HCT116 (cell line): ENCODE measurements at regions not wholly inside any gene's neighbourhood (a gene's known extent, or its start where the extent isn't known, plus 50 kb on each side); places are given as distances from the start of the nearest gene placed in this dataset.

Experiments used
- ATAC-seq: fragments of 200-7000 bp; cut with Tn5 transposase; 2 replicates; pipeline ENCODE4 v1.9.1; 2020; ENCODE audit warnings: mild to moderate bottlenecking, moderate library complexity
- BruUV-seq: library from RNA; stranded (reverse); fragments of 400-500 nt; replicated peaks from 2 replicates; lab custom pipeline; 2021; lab: Mats Ljungman, UMichigan
- CTCF ChIA-PET: fragments of 300-600 bp; sonication (Branson Sonifier 250); formaldehyde crosslinking; loops from one replicate; lab custom pipeline; 2021; ENCODE audit warnings: antibody characterized with exemption; lab: Charles Lee
- POLR2A ChIA-PET: fragments of 300-600, 350-600 bp; sonication (Branson Sonifier 250); formaldehyde crosslinking; loops from one replicate; lab custom pipeline; 2021; ENCODE audit warnings: antibody characterized with exemption; lab: Charles Lee
- RAD21 ChIA-PET, 2 experiments: fragments of 300-600 bp; sonication (Branson Sonifier 250); formaldehyde crosslinking; loops; one replicate each; lab custom pipeline; 2023; ENCODE audit warnings: low total read pairs in 2 of 2; ENCODE audit not compliant: uncharacterized antibody in 2 of 2, unreplicated experiment in 2 of 2, low non-redundant PET in 1 of 2; lab: Charles Lee
- DNase-seq: peaks from one replicate; pipeline ENCODE4 v3.0.0-alpha.2; 2010; ENCODE audit warnings: low read depth, low spot score
- H2AFZ ChIP-seq: fragments of 200-600 bp; shearing (Covaris generic), sonication (generic); 2 replicates; pipeline ENCODE4 v1.6.1; 2017; ENCODE audit warnings: low read depth, mixed run types, mixed read lengths, antibody characterized with exemption, low read length; ENCODE audit not compliant: poor library complexity, severe bottlenecking
- H3K27ac ChIP-seq: 2 replicates; pipeline ENCODE4 v1.5.1; 2012; ENCODE audit warnings: low read depth, low read length
- H3K27me3 ChIP-seq: fragments of 200-600 bp; sonication (generic); 2 replicates; pipeline ENCODE4 v1.6.1; 2016; ENCODE audit warnings: mixed run types, low read length, mixed read lengths; ENCODE audit not compliant: insufficient read depth
- H3K36me3 ChIP-seq, 2 experiments: fragments of 200-500 bp in 1 of 2; fragments of 200-600 bp in 1 of 2; sonication (Bioruptor generic) in 1 of 2; sonication (generic) in 1 of 2; 2 replicates each; pipeline versions ENCODE4 v1.5.1 to v1.6.1; 2014 to 2016; ENCODE audit warnings: low read length in 2 of 2, inconsistent platforms in 1 of 2, mixed read lengths in 1 of 2, mixed run types in 1 of 2; ENCODE audit not compliant: insufficient read depth in 2 of 2, control insufficient read depth in 1 of 2
- H3K4me1 ChIP-seq, 2 experiments: fragments of 200-600 bp in 1 of 2; sonication (generic) in 1 of 2; 2 replicates each; pipeline versions ENCODE4 v1.5.1 to v1.6.1; 2012 to 2017; ENCODE audit warnings: low read length in 2 of 2, inconsistent platforms in 1 of 2, mild to moderate bottlenecking in 1 of 2, mixed read lengths in 1 of 2, mixed run types in 1 of 2, moderate library complexity in 1 of 2; ENCODE audit not compliant: insufficient read depth in 2 of 2, control insufficient read depth in 1 of 2
- H3K4me2 ChIP-seq: fragments of 200-600 bp; sonication (generic); 2 replicates; pipeline ENCODE4 v1.6.1; 2017; ENCODE audit warnings: mixed run types, low read length, mixed read lengths
- H3K4me3 ChIP-seq, 2 experiments: fragments of 200-600 bp in 1 of 2; sonication (generic) in 1 of 2; replicated peaks in 1 of 2; 2 replicates each; pipeline ENCODE4 v1.5.1; 2011 to 2016; ENCODE audit warnings: low read length in 2 of 2, control low read depth in 1 of 2, low read depth in 1 of 2, mild to moderate bottlenecking in 1 of 2, mixed read lengths in 1 of 2, mixed run types in 1 of 2
- H3K79me2 ChIP-seq: fragments of 200-600 bp; sonication (generic); 2 replicates; pipeline ENCODE4 v1.6.1; 2017; ENCODE audit warnings: mild to moderate bottlenecking, mixed run types, low read length, moderate library complexity, mixed read lengths; ENCODE audit not compliant: insufficient read depth
- H3K9ac ChIP-seq: fragments of 200-600 bp; sonication (generic); 2 replicates; pipeline ENCODE4 v1.6.1; 2016; ENCODE audit warnings: low read length, mixed read lengths
- H3K9me2 ChIP-seq: fragments of 200-600 bp; sonication (generic), shearing (Covaris generic); 2 replicates; pipeline ENCODE4 v1.6.1; 2017; ENCODE audit warnings: mixed run types, mild to moderate bottlenecking, moderate library complexity; ENCODE audit not compliant: insufficient read depth
- H3K9me3 ChIP-seq, 2 experiments: fragments of 200-500 bp in 1 of 2; fragments of 200-600 bp in 1 of 2; sonication (Bioruptor generic) in 1 of 2; sonication (generic) in 1 of 2; 2 replicates each; pipeline ENCODE4 v1.6.1; 2014 to 2017; ENCODE audit warnings: low read length in 2 of 2, mixed read lengths in 2 of 2, inconsistent platforms in 1 of 2, low read depth in 1 of 2, mild to moderate bottlenecking in 1 of 2, mixed run types in 1 of 2, moderate library complexity in 1 of 2; ENCODE audit not compliant: control insufficient read depth in 1 of 2, insufficient read depth in 1 of 2
- H4K20me1 ChIP-seq: fragments of 200-600 bp; sonication (generic), shearing (Covaris generic); 2 replicates; pipeline ENCODE4 v1.6.1; 2017; ENCODE audit warnings: mixed run types, mild to moderate bottlenecking, moderate library complexity; ENCODE audit not compliant: insufficient read depth
- CTCF ChIP-seq, 3 experiments: fragments of 200-600 bp in 1 of 3; sonication (generic) in 1 of 3; IDR thresholded peaks in 2 of 3; conservative IDR thresholded peaks in 1 of 3; 2 replicates each; pipeline ENCODE4 v1.5.1; 2012 to 2017; ENCODE audit warnings: low read depth in 2 of 3, low read length in 2 of 3, antibody characterized with exemption in 1 of 3, borderline replicate concordance in 1 of 3, control low read depth in 1 of 3, mild to moderate bottlenecking in 1 of 3, mixed read lengths in 1 of 3, mixed run types in 1 of 3, moderate library complexity in 1 of 3; ENCODE audit not compliant: insufficient read depth in 1 of 3
- EGR1 ChIP-seq: IDR thresholded peaks from 2 replicates; pipeline ENCODE4 v1.6.1; 2012; ENCODE audit warnings: low read depth
- EZH2 ChIP-seq: fragments of 200-600 bp; sonication (generic); IDR thresholded peaks from 2 replicates; pipeline ENCODE4 v1.6.1; 2017; ENCODE audit warnings: antibody characterized with exemption, mixed run types
- POLR2A ChIP-seq: IDR thresholded peaks from 2 replicates; pipeline ENCODE4 v1.7.0; 2011; ENCODE audit warnings: borderline replicate concordance; ENCODE audit not compliant: insufficient read depth, insufficient read length; ENCODE audit errors: extremely low read depth
- SRF ChIP-seq: IDR thresholded peaks from 2 replicates; pipeline ENCODE4 v1.6.1; 2012; ENCODE audit warnings: low read depth
- YY1 ChIP-seq: IDR thresholded peaks from 2 replicates; pipeline ENCODE4 v1.6.1; 2011; ENCODE audit warnings: low read length, low read depth, moderate library complexity, mild to moderate bottlenecking; ENCODE audit not compliant: insufficient replicate concordance; ENCODE audit errors: extremely low read depth
- ZFX ChIP-seq: fragments of 450-650 bp; IDR thresholded peaks from 2 replicates; pipeline ENCODE4 v1.6.1; 2017
- ZNF274 ChIP-seq: fragments of 200-500 bp; sonication (Bioruptor generic); IDR thresholded peaks from 2 replicates; pipeline ENCODE4 v1.6.1; 2014; ENCODE audit warnings: mild to moderate bottlenecking, low read depth, low read length, inconsistent platforms
- intact Hi-C: fragments of 100-400 bp; cut with micrococcal nuclease; formaldehyde crosslinking; loops from 2 replicates; pipeline ENCODE4 v1.10.0; 2022

- no peak for TF ChIP-seq YY1
- no peak for TF ChIP-seq CTCF (IDR thresholded peaks at IDR 0.05 in 2 of 3, conservative IDR thresholded peaks at IDR 0.05 in 1 of 3; ENCODE audit: borderline replicate concordance in 1 of 3, insufficient read depth in 1 of 3, low read depth in 2 of 3, low read length in 2 of 3)
- TF ChIP-seq EGR1: no peak
- TF ChIP-seq POLR2A: no peak
Measured at GRCh38 chr21:31553926-31554325, 105.6 kb upstream of the SOD1 start (continued).

- Histone ChIP-seq H3K4me2 (peak overlapping the region; percentile 71), H3K79me2 (peaks cover 59% of the 10 kb centered on the region), H2AFZ (no peak overlapping the region), H3K4me3 (no peak overlapping the region), H3K9ac (no peak overlapping the region), H3K4me1 (peaks cover 38 to 49% of the 10 kb centered on the region in 2 experiments), H3K9me3 (no peaks in the 10 kb centered on the region), H4K20me1 (no peaks in the 10 kb centered on the region), H3K27me3 (no peaks in the 10 kb centered on the region), H3K36me3 (no peaks in the 10 kb centered on the region), H3K9me2 (no peaks in the 10 kb centered on the region), H3K27ac (no peak overlapping the region)
- ATAC-seq (no peak), DNase-seq (no peak)
- ChIA-PET CTCF (no interaction called here), POLR2A (no interaction called here), RAD21 (no interaction called here)
- TF ChIP-seq ZFX (no peak), EGR1 (no peak), EZH2 (no peak), ZNF274 (no peak), SRF (no peak)
- intact Hi-C loops: no loop called here
- BruUV-seq: no TSS peak
Measured at GRCh38 chr21:31553461-31553860, 106.0 kb upstream of the SOD1 start.
